ENCODE measurements at regions not wholly inside any gene's neighbourhood (a gene's known extent, or its start where the extent isn't known, plus 50 kb on each side); places are given as distances from the start of the nearest gene placed in this dataset.

DNA sequence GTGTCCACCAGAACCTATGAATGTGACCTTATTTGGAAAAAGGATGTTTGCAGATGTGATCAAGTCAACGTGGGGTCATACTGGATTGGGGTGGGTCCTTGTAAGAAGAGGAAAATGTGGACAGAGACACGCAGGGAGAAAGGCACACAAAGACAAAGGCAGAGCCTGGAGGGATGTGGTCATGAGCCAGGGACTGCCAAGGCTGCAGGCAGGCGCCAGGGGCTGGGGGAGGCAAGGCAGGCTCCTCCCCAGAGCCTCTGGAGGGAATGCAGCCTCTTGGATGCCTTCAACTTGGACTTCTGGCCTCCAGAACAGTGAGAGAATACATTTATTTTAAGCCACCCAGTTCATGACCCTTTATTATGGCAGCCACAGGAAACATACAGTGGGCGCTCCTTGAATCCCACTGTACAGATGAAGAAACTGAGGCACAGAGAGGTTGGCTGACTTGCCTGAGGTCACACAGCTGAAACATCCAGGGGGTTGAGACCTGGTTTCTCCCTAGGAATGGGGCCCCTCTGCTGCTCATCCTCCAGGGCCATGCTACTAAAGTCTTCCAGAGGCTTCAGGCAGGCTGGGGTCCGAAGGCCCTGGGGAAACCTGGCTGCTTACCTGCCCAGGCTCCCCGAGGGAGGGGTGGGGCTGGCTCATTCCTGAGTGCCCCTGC is 99.7 kb downstream of the RFLNA start:
- no peaks in the 10 kb centered on the region for H3K9me2 ChIP-seq (replicated peaks; ENCODE audit: insufficient read depth, low read length)
- no peaks in the 10 kb centered on the region for H3K36me3 ChIP-seq (replicated peaks; ENCODE audit: insufficient read depth, low read length)
- H3K27me3 ChIP-seq (replicated peaks; ENCODE audit: insufficient read depth, low read length) = no peaks in the 10 kb centered on the region
- H3F3A ChIP-seq (ENCODE audit: insufficient read depth, low read length) = peaks cover 6% of the 10 kb centered on the region
- no peak overlapping the region for H3K4me3 ChIP-seq (ENCODE audit: low read length)
- no peak overlapping the region for H3K27ac ChIP-seq (ENCODE audit: low read length)
- peaks cover 2% of the 10 kb centered on the region; the same call in 1 of the 2 replicates for H3K79me2 ChIP-seq (ENCODE audit: low read length)
- TF ChIP-seq CTCF (IDR thresholded peaks at IDR 0.05; ENCODE audit: low read length) = no peak
- no peak for TF ChIP-seq EZH2 (optimal IDR thresholded peaks at IDR 0.05; ENCODE audit: low read depth, low read length)
- TF ChIP-seq EZH2phosphoT487 (IDR thresholded peaks at IDR 0.05; ENCODE audit: low read length) = no peak
- DNase-seq = no peak
- H4K20me1 ChIP-seq (ENCODE audit: insufficient read depth, low read length) = no peaks in the 10 kb centered on the region
- H3K4me2 ChIP-seq (ENCODE audit: low read depth, low read length) = no peak overlapping the region
- peaks cover 18% of the 10 kb centered on the region for H3K4me1 ChIP-seq (ENCODE audit: low read length)
- H3K9ac ChIP-seq (ENCODE audit: low read length) = no peak overlapping the region
- no peaks in the 10 kb centered on the region for H3K9me3 ChIP-seq (replicated peaks; ENCODE audit: insufficient read depth, low read length)
- H2AFZ ChIP-seq (ENCODE audit: low read length) = no peak overlapping the region

DNA sequence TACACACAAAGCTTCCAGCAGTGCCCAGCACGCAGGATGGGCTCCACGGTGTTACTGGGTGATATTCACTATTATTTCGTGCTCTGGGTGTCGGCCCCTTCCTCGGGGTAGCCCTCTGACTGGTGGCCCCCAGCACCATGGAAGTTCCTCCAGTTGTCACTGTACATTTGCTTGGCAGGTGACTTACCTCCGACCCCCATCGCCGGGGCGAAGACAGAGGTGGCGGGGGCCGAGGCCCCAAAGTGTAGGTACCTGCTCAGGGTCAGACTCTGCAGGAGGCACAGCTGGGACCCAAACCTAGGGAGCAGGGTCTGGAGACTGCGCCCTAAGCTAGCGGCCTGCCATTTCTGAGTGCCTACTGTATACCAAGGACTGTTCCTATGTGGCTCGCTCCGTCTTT is 98.9 kb downstream of the RFLNA start:
- Histone ChIP-seq H3K27me3 (replicated peaks; ENCODE audit: insufficient read depth, low read length) (no peaks in the 10 kb centered on the region), H3K9me2 (replicated peaks; ENCODE audit: insufficient read depth, low read length) (no peaks in the 10 kb centered on the region), H2AFZ (ENCODE audit: low read length) (no peak overlapping the region), H4K20me1 (ENCODE audit: insufficient read depth, low read length) (no peaks in the 10 kb centered on the region), H3K4me1 (ENCODE audit: low read length) (peaks cover 18% of the 10 kb centered on the region), H3K4me2 (ENCODE audit: low read depth, low read length) (no peak overlapping the region), H3K9ac (ENCODE audit: low read length) (no peak overlapping the region), H3K79me2 (ENCODE audit: low read length) (no peaks in the 10 kb centered on the region), H3K9me3 (replicated peaks; ENCODE audit: insufficient read depth, low read length) (no peaks in the 10 kb centered on the region), H3K4me3 (ENCODE audit: low read length) (no peak overlapping the region), H3F3A (ENCODE audit: insufficient read depth, low read length) (peaks cover 6% of the 10 kb centered on the region), H3K27ac (ENCODE audit: low read length) (no peak overlapping the region), H3K36me3 (replicated peaks; ENCODE audit: insufficient read depth, low read length) (no peaks in the 10 kb centered on the region)
- no peak for DNase-seq
- no peak for TF ChIP-seq CTCF (IDR thresholded peaks at IDR 0.05; ENCODE audit: low read length)
- TF ChIP-seq EZH2phosphoT487 (IDR thresholded peaks at IDR 0.05; ENCODE audit: low read length) = no peak
- no peak for TF ChIP-seq EZH2 (optimal IDR thresholded peaks at IDR 0.05; ENCODE audit: low read depth, low read length)

DNA sequence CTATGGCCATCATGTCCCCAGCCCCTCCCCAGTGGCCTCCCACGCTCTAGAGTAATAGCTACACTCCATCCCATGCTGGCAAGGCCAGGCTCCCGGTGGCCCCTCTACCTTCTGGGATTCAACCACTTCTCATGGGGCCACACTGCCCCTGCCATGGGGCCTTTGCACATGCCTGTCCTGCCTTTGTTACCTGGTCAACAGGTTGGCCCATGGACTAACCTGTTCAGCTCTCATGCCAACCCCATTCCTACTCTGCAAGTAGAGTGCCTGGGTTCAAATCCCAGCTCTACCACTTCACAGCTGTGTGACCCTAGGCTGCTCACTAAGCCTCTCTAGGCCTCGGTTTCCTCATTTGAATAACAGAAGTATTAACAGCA is 98.5 kb downstream of the RFLNA start:
- Histone ChIP-seq H3K36me3 (replicated peaks; ENCODE audit: insufficient read depth, low read length) (no peaks in the 10 kb centered on the region), H3K79me2 (ENCODE audit: low read length) (no peaks in the 10 kb centered on the region), H3K27ac (ENCODE audit: low read length) (no peak overlapping the region), H3K9ac (ENCODE audit: low read length) (no peak overlapping the region), H3K9me3 (replicated peaks; ENCODE audit: insufficient read depth, low read length) (no peaks in the 10 kb centered on the region), H4K20me1 (ENCODE audit: insufficient read depth, low read length) (no peaks in the 10 kb centered on the region), H3K4me2 (ENCODE audit: low read depth, low read length) (no peak overlapping the region), H3K27me3 (replicated peaks; ENCODE audit: insufficient read depth, low read length) (no peaks in the 10 kb centered on the region), H3F3A (ENCODE audit: insufficient read depth, low read length) (peaks cover 6% of the 10 kb centered on the region), H3K4me3 (ENCODE audit: low read length) (no peak overlapping the region), H3K4me1 (ENCODE audit: low read length) (peaks cover 18% of the 10 kb centered on the region), H3K9me2 (replicated peaks; ENCODE audit: insufficient read depth, low read length) (no peaks in the 10 kb centered on the region), H2AFZ (ENCODE audit: low read length) (no peak overlapping the region)
- TF ChIP-seq EZH2 (optimal IDR thresholded peaks at IDR 0.05; ENCODE audit: low read depth, low read length) (no peak), CTCF (IDR thresholded peaks at IDR 0.05; ENCODE audit: low read length) (no peak), EZH2phosphoT487 (IDR thresholded peaks at IDR 0.05; ENCODE audit: low read length) (no peak)
- DNase-seq = no peak
